ENCODE measurements at regions not wholly inside any gene's neighbourhood (a gene's known extent, or its start where the extent isn't known, plus 50 kb on each side); places are given as distances from the start of the nearest gene placed in this dataset.

DNA sequence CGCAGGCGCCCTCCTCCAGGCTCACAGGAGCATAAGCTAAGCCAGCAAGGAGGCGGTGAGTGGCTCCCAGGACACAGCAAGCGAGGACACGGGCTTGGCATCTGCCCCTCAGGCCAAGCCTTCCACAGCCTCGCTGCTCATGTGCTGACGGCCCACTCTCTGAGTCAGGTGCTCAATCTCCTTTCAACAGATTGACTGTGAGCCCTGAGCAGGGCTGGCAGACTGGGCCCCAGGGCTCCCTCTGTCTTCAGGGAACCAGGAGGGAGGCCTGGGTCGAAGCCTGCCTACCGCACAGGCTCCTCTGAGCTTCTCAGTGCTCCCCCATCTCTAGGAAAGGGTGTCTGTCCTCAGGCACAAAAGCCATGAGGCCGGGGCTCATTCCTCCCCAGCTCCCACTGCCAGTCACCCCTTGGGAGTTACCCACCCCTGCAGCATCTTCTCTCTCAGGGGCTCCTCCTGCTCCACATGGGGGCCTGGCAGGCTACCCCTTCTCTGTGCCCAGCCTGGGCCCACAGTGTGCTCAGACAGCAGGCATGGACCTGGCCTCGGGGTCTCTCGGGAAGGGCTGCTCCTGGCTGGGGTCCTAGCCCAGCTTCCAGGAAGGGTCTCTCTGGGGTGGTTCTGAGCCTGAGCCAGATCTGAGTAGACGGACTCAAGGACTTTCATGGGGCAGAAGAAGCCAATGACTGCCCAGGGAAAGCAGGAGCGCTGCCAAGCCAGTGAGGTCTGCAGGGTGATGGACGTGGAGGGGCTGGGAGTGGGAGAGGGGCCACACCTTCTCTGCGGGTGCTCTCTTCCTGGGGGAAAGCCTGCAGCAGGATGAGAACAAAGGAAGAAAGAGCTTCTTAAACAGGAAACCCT, 138.0 kb upstream of the GPC1 start:
- H3K4me1 ChIP-seq, result no peaks in the 10 kb centered on the region
- DNase-seq (ENCODE audit: low spot score in 2 of 2), result no peak
- intact Hi-C loops (cut with DNase I), result no loop called here
- H3K27me3 ChIP-seq, result no peaks in the 10 kb centered on the region
- H3K36me3 ChIP-seq, result no peaks in the 10 kb centered on the region
- H3K27ac ChIP-seq, result no peak overlapping the region
- H3K9me3 ChIP-seq, result no peaks in the 10 kb centered on the region
- no peak overlapping the region for H3K4me3 ChIP-seq
- TF ChIP-seq, protein P1, sequence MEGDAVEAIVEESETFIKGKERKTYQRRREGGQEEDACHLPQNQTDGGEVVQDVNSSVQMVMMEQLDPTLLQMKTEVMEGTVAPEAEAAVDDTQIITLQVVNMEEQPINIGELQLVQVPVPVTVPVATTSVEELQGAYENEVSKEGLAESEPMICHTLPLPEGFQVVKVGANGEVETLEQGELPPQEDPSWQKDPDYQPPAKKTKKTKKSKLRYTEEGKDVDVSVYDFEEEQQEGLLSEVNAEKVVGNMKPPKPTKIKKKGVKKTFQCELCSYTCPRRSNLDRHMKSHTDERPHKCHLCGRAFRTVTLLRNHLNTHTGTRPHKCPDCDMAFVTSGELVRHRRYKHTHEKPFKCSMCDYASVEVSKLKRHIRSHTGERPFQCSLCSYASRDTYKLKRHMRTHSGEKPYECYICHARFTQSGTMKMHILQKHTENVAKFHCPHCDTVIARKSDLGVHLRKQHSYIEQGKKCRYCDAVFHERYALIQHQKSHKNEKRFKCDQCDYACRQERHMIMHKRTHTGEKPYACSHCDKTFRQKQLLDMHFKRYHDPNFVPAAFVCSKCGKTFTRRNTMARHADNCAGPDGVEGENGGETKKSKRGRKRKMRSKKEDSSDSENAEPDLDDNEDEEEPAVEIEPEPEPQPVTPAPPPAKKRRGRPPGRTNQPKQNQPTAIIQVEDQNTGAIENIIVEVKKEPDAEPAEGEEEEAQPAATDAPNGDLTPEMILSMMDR (IDR thresholded peaks at IDR 0.05), result no peak

DNA sequence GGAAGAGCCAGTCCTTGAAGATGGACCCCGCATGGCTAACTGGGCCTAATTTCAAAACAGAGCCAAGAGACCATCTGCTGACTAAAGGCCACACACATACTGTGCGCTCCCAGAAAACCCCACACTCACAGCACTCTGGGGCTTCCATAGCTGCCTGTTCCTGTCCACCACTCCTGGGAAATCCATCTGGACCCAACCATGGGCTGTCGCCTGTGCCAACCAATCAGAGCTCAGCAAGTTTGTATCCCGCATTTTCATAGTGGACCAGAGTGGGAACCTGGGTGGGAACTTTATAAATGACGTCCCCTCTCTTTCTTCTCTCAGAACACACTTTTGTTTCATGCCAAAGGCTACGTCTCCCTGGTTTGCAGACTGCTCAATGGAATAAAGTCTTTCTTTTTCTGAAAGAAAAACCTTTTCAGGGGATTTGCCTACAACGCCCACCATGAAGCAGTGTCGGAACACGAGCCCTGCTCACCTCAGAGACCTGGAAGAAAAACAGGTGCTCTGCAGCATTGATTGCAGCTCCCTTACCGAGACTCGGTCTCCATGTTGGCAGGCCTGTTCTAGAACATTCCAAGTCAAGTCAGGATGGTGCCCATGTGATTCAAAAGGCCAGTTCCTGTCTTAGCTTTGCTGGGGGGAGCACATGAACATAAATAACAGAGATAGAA, 137.2 kb upstream of the GPC1 start:
- no peak overlapping the region for H3K27ac ChIP-seq
- no peaks in the 10 kb centered on the region for H3K27me3 ChIP-seq
- H3K9me3 ChIP-seq, result no peaks in the 10 kb centered on the region
- H3K4me1 ChIP-seq, result no peaks in the 10 kb centered on the region
- intact Hi-C loops (cut with DNase I), result no loop called here
- no peak overlapping the region for H3K4me3 ChIP-seq
- no peak for DNase-seq (ENCODE audit: low spot score in 2 of 2)
- no peaks in the 10 kb centered on the region for H3K36me3 ChIP-seq
- TF ChIP-seq, protein P1 (IDR thresholded peaks at IDR 0.05), result no peak

DNA sequence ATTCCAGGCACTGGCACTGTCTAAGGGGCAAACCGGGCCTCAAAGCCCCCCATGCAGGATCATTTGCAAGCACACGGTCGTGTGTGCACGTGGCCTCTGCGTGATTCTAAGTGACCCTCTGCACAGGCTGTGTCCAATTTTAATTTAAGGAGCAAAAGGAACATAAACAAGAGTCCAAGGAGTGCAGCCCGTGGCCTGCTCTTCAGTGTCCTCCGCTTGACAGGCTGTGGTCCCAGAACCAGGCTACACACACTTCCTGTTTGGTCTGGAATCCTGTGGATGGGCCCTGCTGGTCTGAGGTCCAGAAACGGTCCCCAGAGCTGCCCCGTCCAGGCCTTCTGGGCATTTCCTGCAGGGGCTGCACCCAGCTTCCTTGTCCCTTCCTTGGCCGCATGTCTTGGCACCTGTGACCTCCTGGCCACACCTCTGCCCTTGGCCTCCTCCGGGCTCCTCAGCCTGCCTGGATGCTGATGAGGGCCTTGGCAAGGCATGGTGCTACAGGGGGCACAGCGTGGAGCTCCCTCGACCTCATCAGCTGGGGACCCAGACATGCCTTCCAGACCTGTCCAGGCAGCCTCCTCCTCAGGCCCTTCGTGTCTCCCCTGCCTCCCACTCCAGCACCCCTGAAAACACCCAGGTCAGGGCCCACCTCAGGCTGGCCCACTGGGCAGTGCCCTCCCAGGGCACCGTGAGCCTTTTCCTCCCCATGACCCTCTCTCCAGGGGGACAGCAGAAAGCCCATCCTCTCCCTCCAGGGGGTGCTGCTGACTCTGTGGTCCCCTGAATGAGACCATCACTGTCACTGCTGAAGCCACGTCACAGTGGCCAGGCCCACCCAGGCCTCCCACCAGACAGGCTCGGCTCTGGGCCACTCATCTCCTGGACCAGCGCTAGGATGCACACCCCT, 136.4 kb upstream of the GPC1 start:
- Histone ChIP-seq H3K4me3 (no peak overlapping the region), H3K9me3 (no peaks in the 10 kb centered on the region), H3K27me3 (no peaks in the 10 kb centered on the region), H3K4me1 (no peaks in the 10 kb centered on the region), H3K27ac (no peak overlapping the region), H3K36me3 (no peaks in the 10 kb centered on the region)
- TF ChIP-seq, protein P1 (IDR thresholded peaks at IDR 0.05), result no peak
- no peak for DNase-seq (ENCODE audit: low spot score in 2 of 2)
- intact Hi-C loops (cut with DNase I), result no loop called here

DNA sequence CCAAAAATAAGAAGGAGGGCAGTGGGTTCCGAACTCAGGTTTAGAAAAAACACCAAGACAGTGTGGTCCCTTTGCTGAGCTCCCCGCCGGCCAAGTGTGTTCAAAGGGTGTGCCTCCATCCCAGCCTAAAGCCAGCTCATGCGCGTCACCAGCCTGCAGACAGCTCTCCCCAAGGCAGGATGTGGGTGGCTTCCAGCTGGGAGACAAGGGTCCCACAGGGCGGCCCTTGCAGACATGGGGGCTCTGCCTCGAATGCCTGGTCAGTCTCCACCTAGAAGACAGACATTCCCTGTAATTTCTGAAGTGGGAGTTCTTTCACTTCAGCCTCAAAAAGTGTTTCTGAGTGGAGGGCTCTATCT, 135.8 kb upstream of the GPC1 start:
- Histone ChIP-seq H3K4me1 (no peaks in the 10 kb centered on the region), H3K4me3 (no peak overlapping the region), H3K27me3 (no peaks in the 10 kb centered on the region), H3K36me3 (no peaks in the 10 kb centered on the region), H3K27ac (no peak overlapping the region), H3K9me3 (no peaks in the 10 kb centered on the region)
- intact Hi-C loops (cut with DNase I), result no loop called here
- DNase-seq (ENCODE audit: low spot score in 2 of 2), result no peak
- TF ChIP-seq, protein P1 (IDR thresholded peaks at IDR 0.05), result no peak

DNA sequence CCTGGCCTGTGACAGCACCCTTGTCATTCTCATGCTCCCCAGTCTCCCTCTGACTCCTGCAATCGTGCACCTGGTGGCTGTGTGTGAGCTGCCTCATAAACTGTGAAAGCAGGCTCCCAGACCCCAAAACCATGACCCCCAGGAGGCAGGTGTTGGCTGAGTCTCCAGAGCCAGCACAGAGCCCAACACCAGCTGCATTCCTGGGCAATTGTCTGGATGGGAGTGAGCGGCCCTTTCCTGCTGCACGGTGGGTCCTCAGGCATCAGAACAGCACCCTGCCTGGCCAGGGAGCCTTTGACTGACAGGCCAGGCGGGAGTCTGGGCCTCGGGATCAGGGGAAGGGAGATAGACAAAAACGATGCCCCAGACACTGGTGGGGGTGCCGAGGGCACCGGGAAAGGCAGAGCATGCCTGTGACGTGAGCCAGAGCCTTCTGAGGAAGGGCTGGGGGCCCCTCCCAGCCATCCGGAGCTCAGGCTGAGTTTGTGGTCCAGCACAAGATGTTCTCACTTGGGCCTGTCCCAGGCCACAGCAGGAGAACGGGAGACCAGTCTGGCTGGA, 135.1 kb upstream of the GPC1 start:
- Histone ChIP-seq H3K36me3 (no peaks in the 10 kb centered on the region), H3K4me3 (no peak overlapping the region), H3K27me3 (no peaks in the 10 kb centered on the region), H3K9me3 (no peaks in the 10 kb centered on the region), H3K4me1 (no peaks in the 10 kb centered on the region), H3K27ac (no peak overlapping the region)
- no peak for DNase-seq (ENCODE audit: low spot score in 2 of 2)
- intact Hi-C loops (cut with DNase I), result no loop called here
- TF ChIP-seq, protein P1 (IDR thresholded peaks at IDR 0.05), result no peak

Data from ascending aorta (tissue), 2 donors.